OCI-LY7 (cell line): ENCODE measurements at regions not wholly inside any gene's neighbourhood (a gene's known extent, or its start where the extent isn't known, plus 50 kb on each side); places are given as distances from the start of the nearest gene placed in this dataset.
"Not testable (repeated sequence)": the region's sequence is repeated elsewhere in the genome, so short reads cannot be mapped to it uniquely, and the experiment has no call there.

Experiments used
- CTCF ChIP-seq: fragments of 200-600 bp; sonication (generic); conservative IDR thresholded peaks from 2 replicates; pipeline ENCODE4 v1.5.1; 2014; ENCODE audit warnings: mild to moderate bottlenecking, antibody characterized with exemption, low read length, moderate library complexity, mixed read lengths
- EZH2phosphoT487 ChIP-seq: fragments of 200-600 bp; sonication (generic); IDR thresholded peaks from 2 replicates; pipeline ENCODE4 v1.6.1; 2018; ENCODE audit warnings: low read depth, borderline replicate concordance, mild to moderate bottlenecking, mixed run types, antibody characterized with exemption, low read length, moderate library complexity, mixed read lengths

GRCh38 chr16:21368973-21369942 lies 91.2 kb upstream of the CRYM start:
- TF ChIP-seq CTCF, EZH2phosphoT487: not testable (repeated sequence)
